IgD-negative memory B cell (primary cell): ENCODE measurements at regions not wholly inside any gene's neighbourhood (a gene's known extent, or its start where the extent isn't known, plus 50 kb on each side); places are given as distances from the start of the nearest gene placed in this dataset.
"Not testable (repeated sequence)": the region's sequence is repeated elsewhere in the genome, so short reads cannot be mapped to it uniquely, and the experiment has no call there.

Experiments
- H3K27ac Mint-ChIP-seq, 3 donors: one replicate each; pipeline ENCODE4 v1.8.0; 2020 to 2022; ENCODE audit warnings: mild to moderate bottlenecking in 3 of 3, mixed read lengths in 3 of 3, moderate library complexity in 1 of 3
- H3K27me3 Mint-ChIP-seq: one replicate; pipeline ENCODE4 v1.8.0; 2021; ENCODE audit warnings: mixed read lengths
- H3K36me3 Mint-ChIP-seq: one replicate; pipeline ENCODE4 v1.8.0; 2020; ENCODE audit warnings: mild to moderate bottlenecking, mixed read lengths
- H3K4me1 Mint-ChIP-seq, 3 donors: one replicate each; pipeline ENCODE4 v1.8.0; 2020 to 2022; ENCODE audit warnings: mixed read lengths in 3 of 3, mild to moderate bottlenecking in 1 of 3
- H3K4me3 Mint-ChIP-seq, 4 donors: one replicate each; pipeline ENCODE4 v1.8.0; 2020 to 2022; ENCODE audit warnings: mild to moderate bottlenecking in 4 of 4, mixed read lengths in 4 of 4, moderate library complexity in 3 of 4
- H3K9me3 Mint-ChIP-seq, 3 donors: one replicate each; pipeline ENCODE4 v1.8.0; 2020 to 2021; ENCODE audit warnings: mixed read lengths in 3 of 3, mild to moderate bottlenecking in 1 of 3

- H3K27ac Mint-ChIP-seq, H3K27me3 Mint-ChIP-seq, H3K4me1 Mint-ChIP-seq, H3K36me3 Mint-ChIP-seq, H3K4me3 Mint-ChIP-seq, H3K9me3 Mint-ChIP-seq: not testable (repeated sequence)
Observed at GRCh38 chr18:12179029-12179428, 75.1 kb upstream of the CIDEA start.

- not testable (repeated sequence) for H3K27ac Mint-ChIP-seq, H3K4me1 Mint-ChIP-seq, H3K36me3 Mint-ChIP-seq, H3K9me3 Mint-ChIP-seq, H3K27me3 Mint-ChIP-seq, H3K4me3 Mint-ChIP-seq
Observed at GRCh38 chr18:12179697-12180577, 74.2 kb upstream of the CIDEA start.

GRCh38 chr18:12198797-12199196 is 55.4 kb upstream of the CIDEA start:
- H3K36me3 Mint-ChIP-seq, H3K4me1 Mint-ChIP-seq, H3K4me3 Mint-ChIP-seq, H3K27me3 Mint-ChIP-seq, H3K9me3 Mint-ChIP-seq, H3K27ac Mint-ChIP-seq: not testable (repeated sequence)

GRCh38 chr18:12200186-12200585 is 54.0 kb upstream of the CIDEA start:
- H3K36me3 Mint-ChIP-seq, H3K4me1 Mint-ChIP-seq, H3K9me3 Mint-ChIP-seq, H3K27me3 Mint-ChIP-seq: not testable (repeated sequence)
- Mint-ChIP-seq H3K27ac (peak overlapping the region in 2 of 3 donors; percentile 31 to 50), H3K4me3 (peak overlapping the region in 1 of 4 donors; percentile 10)
